CD4-positive, alpha-beta T cell treated with Interleukin-15 for 1 hour (primary cell): ENCODE measurements at regions not wholly inside any gene's neighbourhood (a gene's known extent, or its start where the extent isn't known, plus 50 kb on each side); places are given as distances from the start of the nearest gene placed in this dataset.
"Not testable (repeated sequence)": the region's sequence is repeated elsewhere in the genome, so short reads cannot be mapped to it uniquely, and the experiment has no call there.

Experiments used
- DNase-seq: peaks from one replicate; pipeline ENCODE4 v3.0.0-alpha.2; 2020

- DNase-seq: no peak
Measured at GRCh38 chr6:92362404-92362803, 1057.0 kb downstream of the EPHA7 start.

- no peak for DNase-seq
Measured at GRCh38 chr6:92361990-92362389, 1057.4 kb downstream of the EPHA7 start.

- no peak for DNase-seq
Measured at GRCh38 chr6:92354270-92354829, 1065.0 kb downstream of the EPHA7 start.

GRCh38 chr6:92352130-92352529 lies 1067.2 kb downstream of the EPHA7 start:
- no peak for DNase-seq

- DNase-seq: no peak
Measured at GRCh38 chr6:92341201-92341600, 1078.2 kb downstream of the EPHA7 start.

GRCh38 chr6:92339936-92340640 lies 1079.3 kb downstream of the EPHA7 start:
- no peak for DNase-seq

GRCh38 chr6:92337571-92337970 lies 1081.8 kb downstream of the EPHA7 start:
- DNase-seq: no peak

- no peak for DNase-seq
Measured at GRCh38 chr6:92329208-92329847, 1090.0 kb downstream of the EPHA7 start.

- no peak for DNase-seq
Measured at GRCh38 chr6:92315312-92315711, 1104.0 kb downstream of the EPHA7 start.

GRCh38 chr6:92297101-92297500 lies 1122.3 kb downstream of the EPHA7 start:
- DNase-seq: no peak

GRCh38 chr6:92292067-92292466 lies 1127.3 kb downstream of the EPHA7 start:
- no peak for DNase-seq

GRCh38 chr6:92289831-92290230 lies 1129.5 kb downstream of the EPHA7 start:
- DNase-seq: no peak

- DNase-seq: no peak
Measured at GRCh38 chr6:92281571-92282076, 1137.7 kb downstream of the EPHA7 start.

GRCh38 chr6:92275150-92275549 lies 1144.2 kb downstream of the EPHA7 start:
- DNase-seq: no peak

GRCh38 chr6:92274588-92274987 lies 1144.8 kb downstream of the EPHA7 start:
- DNase-seq: no peak

GRCh38 chr6:92273694-92274093 lies 1145.7 kb downstream of the EPHA7 start:
- DNase-seq: no peak

GRCh38 chr6:92271091-92271490 lies 1148.3 kb downstream of the EPHA7 start:
- DNase-seq: no peak

- DNase-seq: no peak
Measured at GRCh38 chr6:92270365-92270764, 1149.0 kb downstream of the EPHA7 start.

GRCh38 chr6:92267335-92267734 lies 1152.0 kb downstream of the EPHA7 start:
- no peak for DNase-seq

GRCh38 chr6:92263864-92264263 lies 1155.5 kb downstream of the EPHA7 start:
- no peak for DNase-seq

- no peak for DNase-seq
Measured at GRCh38 chr6:92259171-92259570, 1160.2 kb downstream of the EPHA7 start.

GRCh38 chr6:92243315-92243714 lies 1176.0 kb downstream of the EPHA7 start:
- DNase-seq: no peak

- no peak for DNase-seq
Measured at GRCh38 chr6:92231171-92231701, 1188.1 kb downstream of the EPHA7 start.

GRCh38 chr6:92219987-92220386 lies 1199.4 kb downstream of the EPHA7 start:
- DNase-seq: not testable (repeated sequence)
